AG09319 (cell line): ENCODE measurements at regions not wholly inside any gene's neighbourhood (a gene's known extent, or its start where the extent isn't known, plus 50 kb on each side); places are given as distances from the start of the nearest gene placed in this dataset.

Source experiments
- DNase-seq: peaks from one replicate; pipeline ENCODE4 v3.0.0-alpha.2; 2010; ENCODE audit warnings: low read depth; ENCODE audit errors: extremely low read depth
- CTCF ChIP-seq: IDR thresholded peaks from 2 replicates; pipeline ENCODE4 v1.5.1; 2011; ENCODE audit warnings: low read depth, mild to moderate bottlenecking, inconsistent platforms, low read length, moderate library complexity

GRCh38 chr18:46413684-46414083, 243.3 kb downstream of the LOXHD1 start:
- no peak for DNase-seq
- TF ChIP-seq CTCF: no peak

GRCh38 chr18:46414863-46415262, 242.2 kb downstream of the LOXHD1 start:
- no peak for DNase-seq
- TF ChIP-seq CTCF: no peak

- DNase-seq: no peak
- TF ChIP-seq CTCF: no peak
Measured at GRCh38 chr18:46415532-46416252, 241.3 kb downstream of the LOXHD1 start.

- no peak for DNase-seq
Measured at GRCh38 chr18:46416706-46417638, 240.0 kb downstream of the LOXHD1 start.

GRCh38 chr18:46418663-46419260, 238.3 kb downstream of the LOXHD1 start:
- no peak for DNase-seq
- no peak for TF ChIP-seq CTCF

More at GRCh38 chr18:46416706-46417638, 240.0 kb downstream of the LOXHD1 start:
- no peak for TF ChIP-seq CTCF

- no peak for TF ChIP-seq CTCF
- DNase-seq: no peak
Measured at GRCh38 chr18:46419391-46420141, 237.5 kb downstream of the LOXHD1 start.
